HG03565 (cell line): ENCODE measurements at regions not wholly inside any gene's neighbourhood (a gene's known extent, or its start where the extent isn't known, plus 50 kb on each side); places are given as distances from the start of the nearest gene placed in this dataset.

ENCODE experiments used
- ATAC-seq: cut with Tn5 transposase; IDR thresholded peaks from one replicate; pipeline ENCODE4 v1.9.1; 2021; ENCODE audit warnings: mild to moderate bottlenecking, moderate library complexity; ENCODE audit not compliant: unreplicated experiment

DNA sequence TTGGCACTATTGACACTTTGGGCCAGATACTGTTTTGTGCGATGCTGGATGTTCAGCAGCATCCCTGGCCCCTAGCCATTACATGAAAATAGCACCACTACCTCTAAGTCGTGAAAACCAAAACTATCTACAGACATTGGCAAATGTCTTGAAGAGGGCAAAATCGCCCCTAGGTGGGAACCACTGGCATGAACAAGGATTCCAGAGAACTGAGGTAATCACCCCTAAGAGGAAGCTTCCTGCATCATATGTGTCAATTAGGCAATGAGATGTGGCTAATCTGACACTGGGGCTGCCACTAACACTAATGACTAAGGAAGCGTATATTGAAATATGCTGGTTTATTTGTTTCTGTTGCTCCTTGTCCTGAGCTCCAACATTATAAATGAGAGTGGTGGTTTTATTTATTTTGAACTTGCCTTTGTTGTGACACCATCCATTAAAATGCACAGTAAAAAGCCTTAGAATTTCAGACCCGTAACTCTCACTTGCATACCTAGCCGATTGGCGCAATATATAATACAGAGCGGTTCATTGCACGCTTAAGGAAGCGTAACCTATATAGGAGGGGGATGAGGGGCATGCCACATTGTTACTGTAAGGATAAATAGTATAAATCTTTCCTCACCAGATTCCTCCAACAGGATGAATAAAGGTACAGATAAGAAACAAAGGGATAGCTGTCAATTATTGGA lies 299.8 kb upstream of the CNTN4 start:
- ATAC-seq = no peak

DNA sequence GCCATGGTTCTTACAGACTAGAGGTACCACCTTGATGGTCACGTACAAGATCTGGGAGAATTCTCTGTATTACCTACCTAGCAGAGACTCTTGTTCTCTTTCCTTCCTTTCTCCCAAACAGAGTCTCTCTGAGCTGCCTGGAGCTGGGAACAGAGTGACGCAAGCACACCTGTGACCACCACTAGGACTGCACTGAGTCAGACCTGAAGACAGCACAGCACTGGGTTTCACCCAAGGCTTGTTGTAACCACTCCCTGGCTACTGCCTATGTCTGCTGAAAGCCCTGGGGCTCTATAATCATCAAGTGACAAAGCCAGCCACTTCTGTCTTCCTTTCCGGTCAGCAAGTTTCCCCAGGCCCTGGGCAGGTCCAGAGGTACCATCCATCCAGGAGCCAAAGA lies 293.3 kb upstream of the CNTN4 start:
- ATAC-seq = no peak

DNA sequence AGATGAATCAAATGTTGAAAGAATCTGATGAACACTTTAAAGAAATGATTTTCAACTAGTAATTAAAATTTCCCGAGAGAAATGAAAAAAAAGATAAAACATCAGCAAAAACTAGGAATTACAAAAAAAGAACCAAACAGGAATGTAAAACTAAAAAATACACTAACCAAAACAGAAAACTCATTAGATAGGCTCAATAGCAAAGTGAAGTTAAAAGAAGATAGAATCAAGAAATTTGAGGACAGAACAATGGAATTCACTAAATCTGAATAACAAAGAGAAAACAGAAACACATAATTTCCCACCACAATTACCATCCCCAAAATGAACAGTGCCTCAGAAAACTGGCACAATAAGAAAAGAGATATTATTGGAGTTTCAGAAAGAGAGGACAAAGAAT lies 290.1 kb upstream of the CNTN4 start:
- ATAC-seq = no peak

DNA sequence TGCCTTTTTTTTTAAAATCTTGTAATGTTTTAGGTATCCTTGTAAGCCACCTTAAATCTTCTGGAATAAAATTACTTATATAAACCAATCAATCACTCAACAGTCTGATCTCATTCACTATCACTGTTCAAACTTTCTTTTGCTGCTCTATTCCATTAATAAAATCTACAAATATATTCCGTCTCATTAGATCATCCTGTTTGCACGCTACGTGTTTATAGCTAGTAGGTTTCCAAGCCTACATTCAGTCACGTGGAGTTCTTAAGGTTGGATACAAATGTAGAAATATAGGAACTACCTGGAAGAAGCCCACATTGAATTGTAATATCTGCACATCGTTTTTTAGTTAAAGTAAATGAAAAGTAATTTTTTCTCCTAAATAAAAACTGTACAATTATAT lies 274.8 kb upstream of the CNTN4 start:
- ATAC-seq = no peak

DNA sequence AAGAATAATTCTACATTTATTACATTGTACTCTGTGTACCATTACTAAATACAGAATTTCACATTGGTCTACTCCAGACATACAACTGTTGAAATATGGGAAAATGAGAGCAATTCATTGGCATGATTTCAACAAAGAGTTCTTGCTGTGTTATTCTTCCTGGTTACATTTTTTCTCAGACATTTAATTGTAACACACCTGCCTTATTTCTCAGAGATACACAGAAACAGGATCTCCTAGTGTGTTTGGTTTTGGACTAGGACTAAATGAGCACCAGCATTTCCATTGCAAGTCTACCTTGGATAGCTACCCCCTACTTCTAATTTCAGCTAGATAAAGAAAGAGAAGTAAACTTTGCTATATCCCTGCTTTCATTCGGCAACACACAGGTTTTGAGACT lies 274.3 kb upstream of the CNTN4 start:
- no peak for ATAC-seq

DNA sequence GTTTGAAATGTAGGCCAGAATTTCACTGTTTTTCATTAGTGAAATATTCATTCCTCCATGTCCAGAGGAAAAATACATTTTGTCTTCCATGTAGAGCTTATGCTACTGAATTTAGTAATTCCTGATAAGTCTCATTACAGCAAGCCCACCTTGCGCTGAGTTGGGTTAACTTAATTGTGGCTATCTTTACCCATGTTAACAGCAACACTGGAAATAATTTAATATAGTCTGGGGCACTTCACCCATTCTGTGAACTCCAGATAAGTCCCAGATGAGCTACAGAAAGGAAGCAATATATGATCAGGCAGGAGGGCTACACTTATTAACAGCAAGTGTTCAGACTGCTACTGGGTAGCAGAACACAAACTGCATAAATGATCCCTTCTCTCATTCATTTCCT lies 270.1 kb upstream of the CNTN4 start:
- ATAC-seq = no peak

DNA sequence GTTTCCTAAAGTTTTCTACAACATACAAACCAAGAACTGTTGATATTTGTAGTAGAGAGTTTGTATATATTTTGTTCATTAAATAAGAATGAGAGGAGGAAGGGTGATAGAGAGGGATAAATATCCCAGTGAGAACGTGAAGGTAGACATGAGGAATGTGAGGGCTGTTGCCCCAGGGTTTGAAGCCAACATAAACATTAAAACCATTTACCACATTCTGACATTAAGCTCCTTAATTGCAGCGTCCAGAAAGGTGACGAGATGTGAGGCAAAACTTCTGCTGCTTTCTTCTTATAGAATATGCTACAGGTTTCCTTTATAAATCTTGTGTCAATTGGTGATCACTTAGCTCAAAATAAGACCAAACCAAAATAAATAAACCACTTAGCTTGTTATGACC lies 267.8 kb upstream of the CNTN4 start:
- no peak for ATAC-seq

DNA sequence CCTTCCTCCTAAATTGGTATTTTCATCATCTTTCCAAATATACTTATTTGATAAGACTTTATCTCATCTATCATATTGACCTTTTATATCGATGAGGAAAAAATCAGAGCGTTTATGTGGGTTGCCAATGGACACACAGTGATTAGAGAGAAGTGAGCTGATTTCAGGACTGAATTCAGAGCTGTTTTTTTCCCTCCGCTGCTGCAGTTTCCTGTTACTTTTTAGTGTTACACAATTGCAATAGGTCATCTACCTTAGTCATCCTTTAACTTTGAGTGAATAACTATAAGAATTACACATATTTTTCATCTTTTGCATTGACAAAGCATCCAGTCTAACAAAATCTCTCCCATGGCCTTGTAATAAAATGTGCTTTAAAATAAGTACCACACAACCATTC lies 266.3 kb upstream of the CNTN4 start:
- ATAC-seq = no peak

DNA sequence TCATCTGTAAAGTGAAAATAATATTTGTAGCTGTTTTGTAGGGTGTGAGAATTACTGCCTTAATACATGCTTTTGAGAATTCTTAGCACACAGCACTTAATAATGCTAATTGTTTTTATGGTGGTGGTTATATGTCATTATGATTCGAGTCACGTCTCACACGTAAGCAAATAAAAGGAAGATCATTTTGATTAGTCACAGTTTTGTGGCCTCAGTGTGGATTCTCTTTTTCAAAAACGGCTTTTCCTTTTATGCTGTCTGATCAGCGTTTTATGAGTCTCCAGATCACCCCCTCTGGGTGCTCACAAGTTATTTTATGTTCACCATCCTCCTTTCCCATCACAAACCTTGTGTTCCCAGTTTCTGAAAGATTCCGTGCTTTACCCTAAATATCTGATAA lies 255.6 kb upstream of the CNTN4 start:
- ATAC-seq = no peak

DNA sequence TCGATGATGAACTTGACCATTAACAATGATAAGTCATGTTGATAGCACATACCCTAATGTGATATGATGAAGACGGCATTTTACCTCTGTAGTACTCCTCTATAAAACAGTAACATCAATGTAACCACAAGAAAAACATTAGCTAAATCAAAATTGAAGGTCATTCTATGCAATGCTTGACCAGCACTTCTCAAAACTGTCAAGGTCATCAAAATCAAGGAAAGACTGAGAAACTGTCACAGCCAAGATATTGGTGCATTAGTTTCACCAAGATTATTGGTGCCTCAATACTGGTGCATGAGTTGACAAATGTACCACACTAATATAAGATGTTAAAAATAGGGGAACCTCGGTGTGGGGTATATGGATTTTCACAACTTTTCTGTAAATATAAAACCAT lies 251.1 kb upstream of the CNTN4 start:
- ATAC-seq = no peak

DNA sequence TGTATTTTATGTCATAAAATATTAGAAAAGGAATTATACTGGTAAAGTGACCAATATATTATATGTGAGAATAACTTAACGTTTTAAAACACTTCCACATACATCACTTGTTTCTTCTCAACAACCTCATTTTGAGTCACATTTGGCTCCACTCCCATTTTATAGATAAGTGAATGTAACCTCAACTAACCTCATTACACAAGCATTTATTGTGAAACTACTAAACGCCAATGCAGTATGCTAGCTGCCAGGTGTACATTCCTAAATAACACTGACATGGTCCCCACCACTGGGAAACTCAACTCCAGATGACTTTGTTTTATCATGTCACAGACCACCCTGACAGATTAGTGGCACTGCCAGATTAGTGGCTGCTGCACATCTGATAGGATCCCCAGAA lies 249.7 kb upstream of the CNTN4 start:
- ATAC-seq = no peak

DNA sequence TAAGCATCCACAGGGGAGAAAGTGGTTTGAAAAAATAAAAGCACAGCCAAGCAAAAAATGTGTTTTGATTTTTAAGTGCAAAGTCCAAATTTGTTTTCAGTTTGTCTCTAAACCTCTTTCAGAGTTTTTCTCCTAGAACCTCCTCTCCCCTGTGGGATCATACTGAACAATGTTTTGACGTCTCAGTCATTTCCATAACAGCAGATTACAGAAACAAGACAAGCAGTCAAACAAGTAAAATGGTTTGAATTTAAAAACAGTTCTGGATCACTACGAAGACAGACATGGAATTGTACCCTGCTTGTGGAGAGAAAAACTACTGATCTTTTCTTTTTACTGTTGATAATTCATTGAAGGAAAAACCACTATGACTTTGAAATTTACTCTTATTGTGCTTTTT lies 245.7 kb upstream of the CNTN4 start:
- ATAC-seq = no peak

DNA sequence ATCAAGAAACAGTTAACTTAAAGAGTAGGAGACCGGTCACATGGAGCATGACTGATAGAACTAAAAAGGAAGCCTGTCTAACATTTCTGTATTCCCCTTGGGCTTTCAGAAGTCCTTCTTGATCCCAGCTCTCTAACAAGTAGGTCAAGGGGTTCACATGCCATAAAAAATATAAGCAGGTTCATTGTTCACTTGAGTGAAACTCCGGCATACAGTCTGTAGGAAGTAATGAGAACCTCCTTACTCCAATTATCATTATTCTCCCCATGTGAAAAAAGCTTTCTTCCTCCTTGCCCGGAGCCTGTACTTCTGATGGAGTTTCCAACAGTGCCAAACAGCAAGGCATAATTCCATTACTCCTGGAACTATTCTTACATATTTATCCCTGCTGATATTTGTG lies 242.8 kb upstream of the CNTN4 start:
- ATAC-seq = no peak

DNA sequence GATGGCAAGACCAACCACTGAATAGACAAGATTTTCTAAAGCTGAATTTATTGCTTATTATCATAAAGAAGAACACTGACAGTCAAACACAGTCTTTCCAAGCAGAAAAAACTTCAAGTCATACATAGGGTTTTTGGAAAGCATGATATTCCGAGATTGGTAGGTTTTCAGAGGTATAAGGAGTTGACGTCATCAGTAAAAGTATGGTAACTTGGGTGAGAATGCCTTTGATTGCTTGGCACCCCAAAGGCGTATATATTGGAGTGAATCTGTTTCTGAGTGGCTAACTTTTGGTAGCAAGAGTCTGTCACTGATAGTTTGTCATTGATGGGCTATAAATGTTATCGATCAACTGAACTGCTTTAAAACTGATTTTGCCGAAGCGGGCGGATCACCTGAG lies 227.9 kb upstream of the CNTN4 start:
- ATAC-seq = no peak

DNA sequence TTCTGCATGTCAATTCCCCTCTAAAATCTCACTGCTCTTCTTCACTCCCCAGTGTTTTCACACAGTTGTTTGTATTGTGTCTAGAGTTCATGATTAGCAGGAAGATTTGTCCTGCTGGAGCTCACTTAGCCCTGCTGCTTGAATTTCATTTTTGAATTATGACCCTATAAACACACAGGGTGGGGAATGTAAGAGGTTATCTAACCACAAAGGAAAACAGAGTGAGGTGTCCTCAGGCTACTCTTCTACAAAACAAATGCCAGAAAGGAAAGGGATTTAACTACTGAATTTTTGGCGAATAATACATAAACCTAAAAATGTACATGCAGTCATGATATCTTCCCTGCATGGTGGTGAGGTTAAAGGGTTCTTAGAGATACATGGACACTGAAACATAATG lies 215.1 kb upstream of the CNTN4 start:
- ATAC-seq = no peak

DNA sequence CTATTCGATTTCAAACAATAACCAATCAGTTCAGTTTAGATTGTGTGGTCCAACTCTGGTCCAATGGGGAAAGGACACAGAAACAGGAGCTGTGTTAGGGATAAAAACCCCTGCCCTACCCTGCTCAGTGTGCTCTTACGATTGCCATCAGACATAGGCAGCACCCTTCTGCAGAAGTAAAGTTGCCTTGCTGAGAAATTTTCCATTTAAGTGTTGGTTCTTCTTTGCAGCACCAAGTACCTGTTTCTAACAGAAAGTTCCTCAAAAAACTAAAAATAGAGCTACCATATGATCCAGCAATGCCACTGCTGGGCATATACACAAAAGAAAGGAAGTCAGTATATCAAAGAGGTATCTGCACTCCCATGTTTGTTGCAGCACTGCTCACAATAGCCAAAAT lies 206.2 kb upstream of the CNTN4 start:
- ATAC-seq = no peak

DNA sequence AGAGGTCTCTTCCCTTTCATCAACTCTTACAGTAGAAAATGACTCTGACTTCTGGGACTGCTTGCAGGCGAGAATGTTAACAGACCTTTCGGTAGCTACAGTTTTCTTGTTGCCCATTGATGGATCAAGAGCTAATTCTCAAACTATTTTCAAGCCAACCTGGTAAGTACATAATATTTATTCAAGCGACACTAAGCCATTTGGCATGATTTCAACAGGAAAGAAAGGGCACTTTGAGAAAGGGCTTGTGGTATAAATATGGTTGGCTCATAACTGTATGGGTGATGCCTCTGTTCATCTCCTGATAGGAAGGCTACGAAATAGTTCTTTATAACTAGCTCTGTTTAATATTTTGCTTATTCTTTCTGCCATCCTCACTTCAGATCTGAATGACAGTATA lies 196.2 kb upstream of the CNTN4 start:
- no peak for ATAC-seq

DNA sequence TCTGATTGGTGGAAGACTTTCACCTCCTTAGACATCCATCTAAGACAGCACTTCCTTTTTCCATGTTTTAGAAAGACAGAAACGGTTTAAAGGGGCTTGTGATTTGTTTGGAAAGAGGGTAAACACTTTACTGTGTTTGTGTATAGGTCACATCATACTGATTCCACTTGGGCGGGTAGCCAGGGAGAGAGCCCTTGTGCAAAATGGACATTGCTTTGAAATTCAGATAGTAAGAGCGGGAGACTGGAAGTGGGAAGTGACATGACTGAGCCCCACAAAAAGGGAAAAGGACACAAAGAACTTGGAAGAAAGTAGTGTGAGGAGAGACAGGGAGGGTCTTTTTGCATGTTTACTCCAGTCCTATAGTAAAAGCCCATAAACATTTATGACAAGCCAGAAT lies 195.6 kb upstream of the CNTN4 start:
- ATAC-seq = no peak

DNA sequence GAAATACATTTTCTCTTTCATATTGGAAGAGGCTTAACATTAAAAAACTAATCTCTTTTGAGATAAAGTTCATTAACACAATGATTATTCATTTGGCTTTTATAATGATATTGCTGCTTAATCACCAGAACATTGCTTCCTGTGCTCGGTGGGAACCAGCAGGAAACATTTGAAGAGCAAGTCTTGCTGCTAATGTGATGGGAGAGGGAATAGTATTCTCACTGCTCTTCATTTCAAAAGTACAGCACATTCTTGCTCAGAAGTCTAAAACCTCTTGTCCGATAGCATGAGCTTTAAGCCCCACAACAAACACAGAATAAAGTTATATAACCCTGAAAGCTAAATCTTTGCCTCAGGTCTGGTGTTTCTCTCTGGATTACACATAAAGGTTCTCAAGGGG lies 190.8 kb upstream of the CNTN4 start:
- no peak for ATAC-seq

DNA sequence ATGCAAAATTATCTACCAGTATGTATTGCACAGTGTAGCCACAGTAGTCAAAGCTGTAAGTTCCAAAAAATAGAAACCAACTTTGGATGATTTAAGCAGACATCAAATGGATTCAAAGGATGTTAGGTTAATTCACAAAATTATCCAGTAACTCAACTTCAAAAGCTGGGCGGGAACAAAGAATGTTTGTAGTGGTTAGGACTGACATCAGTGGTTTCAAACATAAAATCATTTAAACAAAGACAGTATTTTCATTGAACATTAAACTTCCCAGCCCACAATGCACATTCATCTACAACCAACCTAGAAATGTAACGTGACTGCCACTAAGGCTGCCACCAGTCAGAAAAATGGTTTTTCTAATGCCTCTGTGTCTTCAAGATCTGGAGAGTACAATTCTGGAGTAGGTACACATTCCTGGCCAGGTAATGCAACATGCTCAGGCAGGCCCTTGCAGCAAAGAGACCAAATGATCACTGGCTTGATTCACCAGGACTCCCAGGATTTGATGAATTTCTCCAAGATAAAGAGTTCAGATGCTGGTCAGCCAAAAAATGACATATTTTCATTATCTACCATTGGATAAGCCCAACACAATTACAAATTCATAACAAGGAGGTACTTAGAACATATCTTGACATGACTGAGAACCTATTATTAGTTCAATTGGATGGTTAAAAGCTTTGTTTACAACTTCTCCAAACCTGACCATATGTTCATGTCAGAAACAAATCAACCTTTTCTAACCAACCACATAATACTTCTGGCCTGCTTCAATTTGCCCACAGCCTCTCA lies 189.8 kb upstream of the CNTN4 start:
- no peak for ATAC-seq

DNA sequence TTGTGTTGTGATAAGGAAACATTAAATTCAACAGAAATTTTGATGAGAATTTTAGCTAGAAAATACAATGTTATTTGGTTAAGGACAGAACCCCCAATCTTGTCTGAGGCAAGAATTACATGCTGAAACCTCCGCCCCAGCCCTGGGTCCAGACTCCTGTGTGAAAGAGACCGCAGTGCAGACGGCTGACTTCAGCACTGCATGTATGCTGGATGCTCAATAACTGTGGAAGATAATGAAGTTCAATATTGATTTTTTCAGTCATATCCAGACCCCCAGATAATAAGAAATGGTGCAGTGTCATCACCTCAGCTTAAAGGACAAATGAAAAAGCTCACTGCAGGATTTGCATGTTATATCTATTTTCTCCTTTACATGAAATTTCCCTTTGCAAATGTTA lies 188.3 kb upstream of the CNTN4 start:
- ATAC-seq = no peak

DNA sequence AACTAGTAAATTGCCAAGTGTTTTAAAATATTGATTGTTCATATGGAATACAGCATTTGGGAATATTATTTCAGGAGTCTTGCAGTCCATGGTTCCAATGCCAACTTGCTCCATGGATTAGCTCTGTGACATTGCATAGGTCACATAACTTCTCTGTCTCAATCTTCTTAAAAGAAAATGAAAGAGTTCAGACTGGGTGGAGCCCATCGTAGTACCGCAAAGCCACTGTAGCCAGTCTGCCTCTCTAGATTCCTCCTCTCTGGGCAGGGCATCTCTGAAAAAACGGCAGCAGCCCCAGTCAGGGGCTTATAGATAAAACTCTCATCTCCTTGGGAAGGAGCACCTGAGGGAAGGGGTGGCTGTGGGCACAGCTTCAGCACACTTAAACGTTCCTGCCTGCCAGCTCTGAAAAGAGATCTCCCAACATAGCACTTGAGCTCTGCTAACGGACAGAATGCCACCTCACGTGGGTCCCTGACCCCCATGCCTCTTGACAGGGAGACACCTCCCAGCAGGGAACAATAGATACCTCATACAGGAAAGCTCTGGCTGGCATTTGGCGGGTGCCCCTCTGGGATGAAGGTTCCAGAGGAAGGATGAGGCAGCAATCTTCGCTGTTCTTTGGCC lies 168.8 kb upstream of the CNTN4 start:
- no peak for ATAC-seq
